ENCODE measurements at regions not wholly inside any gene's neighbourhood (a gene's known extent, or its start where the extent isn't known, plus 50 kb on each side); places are given as distances from the start of the nearest gene placed in this dataset.

DNA sequence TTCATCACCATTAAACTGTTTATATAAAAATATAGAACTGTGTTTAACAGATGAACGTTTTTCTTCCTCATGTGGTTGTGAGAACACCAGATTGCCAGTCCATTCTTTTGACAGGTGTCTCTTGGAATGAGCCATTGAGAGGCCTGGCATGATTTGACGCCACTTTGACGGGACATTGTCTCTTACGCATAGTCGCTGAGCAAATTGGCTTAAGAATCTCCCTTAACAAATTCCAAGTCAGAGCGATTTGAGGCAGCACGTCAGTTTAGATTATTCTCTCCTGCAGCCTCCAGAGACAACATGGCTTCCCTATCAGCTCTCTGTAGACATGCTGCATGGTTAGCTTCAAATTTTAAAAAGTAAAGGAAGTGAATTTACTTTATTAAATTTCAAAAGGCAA is 510.7 kb upstream of the ACO1 start (continued):
- TF ChIP-seq, protein P1, sequence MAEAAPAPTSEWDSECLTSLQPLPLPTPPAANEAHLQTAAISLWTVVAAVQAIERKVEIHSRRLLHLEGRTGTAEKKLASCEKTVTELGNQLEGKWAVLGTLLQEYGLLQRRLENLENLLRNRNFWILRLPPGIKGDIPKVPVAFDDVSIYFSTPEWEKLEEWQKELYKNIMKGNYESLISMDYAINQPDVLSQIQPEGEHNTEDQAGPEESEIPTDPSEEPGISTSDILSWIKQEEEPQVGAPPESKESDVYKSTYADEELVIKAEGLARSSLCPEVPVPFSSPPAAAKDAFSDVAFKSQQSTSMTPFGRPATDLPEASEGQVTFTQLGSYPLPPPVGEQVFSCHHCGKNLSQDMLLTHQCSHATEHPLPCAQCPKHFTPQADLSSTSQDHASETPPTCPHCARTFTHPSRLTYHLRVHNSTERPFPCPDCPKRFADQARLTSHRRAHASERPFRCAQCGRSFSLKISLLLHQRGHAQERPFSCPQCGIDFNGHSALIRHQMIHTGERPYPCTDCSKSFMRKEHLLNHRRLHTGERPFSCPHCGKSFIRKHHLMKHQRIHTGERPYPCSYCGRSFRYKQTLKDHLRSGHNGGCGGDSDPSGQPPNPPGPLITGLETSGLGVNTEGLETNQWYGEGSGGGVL (tag by site-specific recombination; IDR thresholded peaks at IDR 0.05) = no peak
- TF ChIP-seq ZNF560 (tag by site-specific recombination; IDR thresholded peaks at IDR 0.05; ENCODE audit: borderline replicate concordance) (no peak), ZNF140 (tag by site-specific recombination; IDR thresholded peaks at IDR 0.05) (no peak), ZNF133 (tag by site-specific recombination; IDR thresholded peaks at IDR 0.05) (no peak)

DNA sequence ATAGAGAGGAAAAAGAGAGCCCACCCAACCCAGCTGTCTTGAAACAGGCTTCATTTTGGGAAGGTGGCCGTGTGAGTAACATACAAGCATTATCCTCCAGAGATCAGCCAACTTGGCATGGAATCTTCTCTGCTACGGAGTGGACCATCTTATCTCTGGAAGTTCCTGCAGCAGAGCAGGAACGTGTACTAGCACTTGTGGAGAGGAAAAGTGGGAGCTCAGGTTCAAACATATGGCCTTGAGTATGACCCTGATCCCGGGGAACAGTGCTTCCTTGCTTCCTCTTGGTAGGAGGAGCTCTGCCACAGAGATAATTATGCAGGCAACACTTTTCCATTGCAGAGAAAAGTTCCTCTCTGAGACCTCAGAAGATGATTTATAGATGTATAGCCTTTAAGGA is 490.4 kb upstream of the ACO1 start:
- Histone ChIP-seq H3K4me3 (ENCODE audit: low read depth, low read length) (no peak overlapping the region), H3K36me3 (ENCODE audit: control insufficient read depth in 2 of 2, insufficient read depth in 1 of 2, low read length in 2 of 2) (no peaks in the 10 kb centered on the region), H3K4me1 (ENCODE audit: control insufficient read depth, insufficient read depth, low read length) (no peaks in the 10 kb centered on the region), H3K27ac (ENCODE audit: extremely low read depth, low read depth, low read length) (no peak overlapping the region), H3K9me3 (ENCODE audit: control insufficient read depth, insufficient read depth, low read depth, low read length) (no peaks in the 10 kb centered on the region)
- TF ChIP-seq ZNF174 (tag by site-specific recombination; IDR thresholded peaks at IDR 0.05) (no peak), ZNF501 (tag by site-specific recombination; IDR thresholded peaks at IDR 0.05) (no peak), KLF9 (tag by site-specific recombination; IDR thresholded peaks at IDR 0.05; ENCODE audit: low read depth) (no peak), TCF7L2 (IDR thresholded peaks at IDR 0.05; ENCODE audit: borderline replicate concordance, low read depth, low read length) (no peak), ZNF175 (tag by site-specific recombination; IDR thresholded peaks at IDR 0.05) (no peak), ZBTB7A (tag by site-specific recombination; IDR thresholded peaks at IDR 0.05; ENCODE audit: low read depth) (no peak), GLI4 (tag by site-specific recombination; IDR thresholded peaks at IDR 0.05) (no peak), ZNF473 (tag by site-specific recombination; IDR thresholded peaks at IDR 0.05) (no peak), ZNF10 (tag by site-specific recombination; IDR thresholded peaks at IDR 0.05) (no peak), YY1 (tag by site-specific recombination; IDR thresholded peaks at IDR 0.05) (no peak), KLF16 (tag by site-specific recombination; IDR thresholded peaks at IDR 0.05) (no peak), ZNF311 (tag by site-specific recombination; IDR thresholded peaks at IDR 0.05; ENCODE audit: borderline replicate concordance) (no peak)
- TF ChIP-seq, protein P2, sequence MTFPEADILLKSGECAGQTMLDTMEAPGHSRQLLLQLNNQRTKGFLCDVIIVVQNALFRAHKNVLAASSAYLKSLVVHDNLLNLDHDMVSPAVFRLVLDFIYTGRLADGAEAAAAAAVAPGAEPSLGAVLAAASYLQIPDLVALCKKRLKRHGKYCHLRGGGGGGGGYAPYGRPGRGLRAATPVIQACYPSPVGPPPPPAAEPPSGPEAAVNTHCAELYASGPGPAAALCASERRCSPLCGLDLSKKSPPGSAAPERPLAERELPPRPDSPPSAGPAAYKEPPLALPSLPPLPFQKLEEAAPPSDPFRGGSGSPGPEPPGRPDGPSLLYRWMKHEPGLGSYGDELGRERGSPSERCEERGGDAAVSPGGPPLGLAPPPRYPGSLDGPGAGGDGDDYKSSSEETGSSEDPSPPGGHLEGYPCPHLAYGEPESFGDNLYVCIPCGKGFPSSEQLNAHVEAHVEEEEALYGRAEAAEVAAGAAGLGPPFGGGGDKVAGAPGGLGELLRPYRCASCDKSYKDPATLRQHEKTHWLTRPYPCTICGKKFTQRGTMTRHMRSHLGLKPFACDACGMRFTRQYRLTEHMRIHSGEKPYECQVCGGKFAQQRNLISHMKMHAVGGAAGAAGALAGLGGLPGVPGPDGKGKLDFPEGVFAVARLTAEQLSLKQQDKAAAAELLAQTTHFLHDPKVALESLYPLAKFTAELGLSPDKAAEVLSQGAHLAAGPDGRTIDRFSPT (tag by site-specific recombination; IDR thresholded peaks at IDR 0.05) = no peak
- TF ChIP-seq, protein P3, sequence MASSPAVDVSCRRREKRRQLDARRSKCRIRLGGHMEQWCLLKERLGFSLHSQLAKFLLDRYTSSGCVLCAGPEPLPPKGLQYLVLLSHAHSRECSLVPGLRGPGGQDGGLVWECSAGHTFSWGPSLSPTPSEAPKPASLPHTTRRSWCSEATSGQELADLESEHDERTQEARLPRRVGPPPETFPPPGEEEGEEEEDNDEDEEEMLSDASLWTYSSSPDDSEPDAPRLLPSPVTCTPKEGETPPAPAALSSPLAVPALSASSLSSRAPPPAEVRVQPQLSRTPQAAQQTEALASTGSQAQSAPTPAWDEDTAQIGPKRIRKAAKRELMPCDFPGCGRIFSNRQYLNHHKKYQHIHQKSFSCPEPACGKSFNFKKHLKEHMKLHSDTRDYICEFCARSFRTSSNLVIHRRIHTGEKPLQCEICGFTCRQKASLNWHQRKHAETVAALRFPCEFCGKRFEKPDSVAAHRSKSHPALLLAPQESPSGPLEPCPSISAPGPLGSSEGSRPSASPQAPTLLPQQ (tag by site-specific recombination; IDR thresholded peaks at IDR 0.05) = no peak
- CTCF ChIA-PET = no interaction called here
- POLR2A ChIA-PET = no interaction called here

DNA sequence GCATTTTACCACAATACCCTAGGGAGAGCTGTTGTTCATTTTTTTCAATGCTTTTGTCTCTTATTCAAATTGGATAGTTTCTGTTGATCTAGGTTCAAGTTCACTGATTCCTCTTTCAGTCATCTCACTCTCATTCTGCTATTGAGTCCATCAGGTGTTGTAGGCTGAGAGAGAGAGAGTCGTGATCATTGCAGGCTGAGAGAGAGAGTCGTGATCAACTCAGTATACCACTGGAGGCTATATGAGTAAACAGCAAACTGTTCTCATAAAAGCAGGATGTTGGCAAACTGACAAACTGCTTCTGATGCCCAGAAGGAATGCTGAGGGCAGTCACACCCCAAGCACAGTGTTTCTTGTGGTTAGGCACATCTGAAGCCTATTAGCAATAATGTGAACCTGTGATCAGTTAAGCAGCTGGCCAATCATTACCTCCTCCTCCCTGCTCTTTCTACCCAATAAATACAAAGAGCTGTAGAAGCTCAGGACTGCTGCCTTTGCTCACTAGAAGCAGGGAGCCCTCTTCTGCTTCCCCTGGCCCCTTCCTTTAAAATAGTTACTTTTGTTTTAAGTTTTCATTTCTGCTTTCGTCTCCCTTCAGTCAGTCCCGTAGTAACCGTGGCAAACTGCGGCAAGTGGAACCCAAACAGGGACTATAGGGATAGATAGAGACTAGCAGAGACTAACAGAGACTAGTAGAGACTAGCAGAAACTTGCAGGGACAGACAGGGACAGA is 476.1 kb upstream of the ACO1 start:
- ChIA-PET CTCF (interaction anchor here (0.6 kb wide), 1 partner anchor 268 kb away, joined by 3 read pairs; no protein-coding TSS in a partner anchor), POLR2A (no interaction called here)
- Histone ChIP-seq H3K9me3 (ENCODE audit: control insufficient read depth, insufficient read depth, low read depth, low read length) (no peaks in the 10 kb centered on the region), H3K27ac (ENCODE audit: extremely low read depth, low read depth, low read length) (no peak overlapping the region), H3K4me3 (ENCODE audit: low read depth, low read length) (no peak overlapping the region), H3K4me1 (ENCODE audit: control insufficient read depth, insufficient read depth, low read length) (no peaks in the 10 kb centered on the region), H3K36me3 (ENCODE audit: control insufficient read depth in 2 of 2, insufficient read depth in 1 of 2, low read length in 2 of 2) (no peaks in the 10 kb centered on the region)
- TF ChIP-seq ZBTB17 (tag by site-specific recombination; IDR thresholded peaks at IDR 0.05) (no peak), ZNF830 (tag by site-specific recombination; IDR thresholded peaks at IDR 0.05; ENCODE audit: low read depth) (no peak), ZNF529 (tag by site-specific recombination; IDR thresholded peaks at IDR 0.05; ENCODE audit: insufficient replicate concordance) (no peak), KLF16 (tag by site-specific recombination; IDR thresholded peaks at IDR 0.05) (no peak), ZNF629 (tag by site-specific recombination; IDR thresholded peaks at IDR 0.05) (no peak), ZNF596 (tag by site-specific recombination; IDR thresholded peaks at IDR 0.05) (no peak), ZNF600 (tag by site-specific recombination; IDR thresholded peaks at IDR 0.05) (no peak), WT1 (tag by site-specific recombination; IDR thresholded peaks at IDR 0.05) (no peak), ZNF621 (tag by site-specific recombination; IDR thresholded peaks at IDR 0.05) (no peak), ZNF10 (tag by site-specific recombination; IDR thresholded peaks at IDR 0.05) (no peak), ZNF223 (tag by site-specific recombination; IDR thresholded peaks at IDR 0.05) (no peak)
- TF ChIP-seq, protein P4, sequence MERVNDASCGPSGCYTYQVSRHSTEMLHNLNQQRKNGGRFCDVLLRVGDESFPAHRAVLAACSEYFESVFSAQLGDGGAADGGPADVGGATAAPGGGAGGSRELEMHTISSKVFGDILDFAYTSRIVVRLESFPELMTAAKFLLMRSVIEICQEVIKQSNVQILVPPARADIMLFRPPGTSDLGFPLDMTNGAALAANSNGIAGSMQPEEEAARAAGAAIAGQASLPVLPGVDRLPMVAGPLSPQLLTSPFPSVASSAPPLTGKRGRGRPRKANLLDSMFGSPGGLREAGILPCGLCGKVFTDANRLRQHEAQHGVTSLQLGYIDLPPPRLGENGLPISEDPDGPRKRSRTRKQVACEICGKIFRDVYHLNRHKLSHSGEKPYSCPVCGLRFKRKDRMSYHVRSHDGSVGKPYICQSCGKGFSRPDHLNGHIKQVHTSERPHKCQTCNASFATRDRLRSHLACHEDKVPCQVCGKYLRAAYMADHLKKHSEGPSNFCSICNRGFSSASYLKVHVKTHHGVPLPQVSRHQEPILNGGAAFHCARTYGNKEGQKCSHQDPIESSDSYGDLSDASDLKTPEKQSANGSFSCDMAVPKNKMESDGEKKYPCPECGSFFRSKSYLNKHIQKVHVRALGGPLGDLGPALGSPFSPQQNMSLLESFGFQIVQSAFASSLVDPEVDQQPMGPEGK (tag by site-specific recombination; IDR thresholded peaks at IDR 0.05) = no peak

Data from HEK293 (cell line).